D341Med (cell line): ENCODE measurements at regions not wholly inside any gene's neighbourhood (a gene's known extent, or its start where the extent isn't known, plus 50 kb on each side); places are given as distances from the start of the nearest gene placed in this dataset.
"Not testable (repeated sequence)": the region's sequence is repeated elsewhere in the genome, so short reads cannot be mapped to it uniquely, and the experiment has no call there.

Source experiments
- DNase-seq: peaks from one replicate; pipeline ENCODE4 v3.0.0; 2012; ENCODE audit warnings: low spot score

- DNase-seq: no peak
Observed at GRCh38 chr20:48381353-48382120, 446.3 kb downstream of the PREX1 start.

- no peak for DNase-seq
Observed at GRCh38 chr20:48380661-48381060, 447.1 kb downstream of the PREX1 start.

DNA sequence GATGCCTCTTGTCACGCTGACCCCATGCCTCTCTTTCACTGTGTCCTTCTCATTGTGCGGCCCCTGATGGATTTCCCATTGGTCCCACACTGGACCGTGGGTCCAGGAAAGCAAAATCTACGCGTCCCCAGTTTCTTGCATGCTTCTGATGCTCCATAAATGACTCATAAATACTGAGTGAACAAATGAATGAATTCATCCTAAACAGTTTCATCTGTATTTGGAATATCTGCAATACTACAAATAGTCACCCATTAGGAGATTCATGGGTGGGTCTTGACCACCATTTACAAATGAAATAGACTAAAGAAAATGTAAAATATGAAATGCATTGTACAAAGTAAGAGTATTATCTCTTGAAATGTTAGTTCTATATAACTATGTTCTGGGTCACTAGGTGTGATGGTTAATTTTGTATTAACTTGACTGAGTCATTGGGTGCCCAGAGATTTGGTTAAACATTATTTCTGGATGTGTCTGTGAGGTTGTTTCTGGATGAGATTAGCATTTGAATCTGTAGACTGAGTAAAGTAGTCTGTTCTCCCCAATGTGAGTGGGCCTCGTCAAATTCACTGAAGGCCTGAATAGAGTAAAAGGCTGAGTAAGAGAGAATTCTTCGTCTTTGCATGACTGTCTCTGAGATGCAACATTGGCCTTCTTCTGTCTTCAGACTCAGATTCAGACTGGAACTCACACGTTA lies 448.7 kb downstream of the PREX1 start:
- no peak for DNase-seq

DNA sequence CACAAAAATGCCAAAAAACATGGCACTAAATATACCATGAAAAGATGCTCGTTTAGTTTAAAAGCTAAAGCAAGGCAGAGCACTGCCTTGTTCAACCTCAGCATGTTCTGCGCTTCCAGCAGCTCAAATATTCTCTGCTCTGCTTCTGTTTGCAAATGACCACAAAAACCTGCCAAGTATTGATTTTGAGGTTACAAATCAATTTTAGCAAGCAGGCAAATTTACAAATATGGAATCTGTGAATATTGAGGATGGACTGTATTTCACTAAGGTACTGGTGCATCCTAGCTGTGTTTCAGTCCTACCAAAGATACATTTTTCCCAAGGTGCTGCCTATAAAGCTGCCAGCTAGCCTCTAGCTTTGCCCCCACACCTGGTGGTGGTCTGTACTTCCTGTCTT lies 449.9 kb downstream of the PREX1 start:
- no peak for DNase-seq

DNA sequence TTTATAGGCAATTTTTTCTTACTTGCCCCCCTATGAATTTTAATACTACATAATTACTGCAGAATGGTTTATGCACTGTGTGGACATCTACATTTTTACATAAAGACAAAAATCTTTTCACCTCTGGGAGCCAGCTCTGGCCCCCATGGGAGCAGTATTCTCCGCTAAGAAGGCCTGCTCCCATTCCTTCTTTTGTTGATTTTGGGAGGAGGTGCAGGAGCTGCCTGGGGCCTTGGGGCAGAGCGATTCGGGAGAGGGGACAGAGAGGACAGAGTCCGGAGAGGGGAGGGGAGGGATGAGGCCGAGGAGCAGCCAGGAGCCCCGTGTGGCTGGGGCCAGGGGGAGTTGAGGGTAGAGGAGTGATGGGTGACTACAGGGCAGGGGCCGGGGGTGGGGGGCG lies 452.0 kb downstream of the PREX1 start:
- no peak for DNase-seq

GRCh38 chr20:48374991-48375595 lies 452.7 kb downstream of the PREX1 start:
- DNase-seq: no peak

GRCh38 chr20:48374031-48374907 lies 453.5 kb downstream of the PREX1 start:
- peak; percentile 46 for DNase-seq

- DNase-seq: no peak
Observed at GRCh38 chr20:48373555-48373934, 454.3 kb downstream of the PREX1 start.

DNA sequence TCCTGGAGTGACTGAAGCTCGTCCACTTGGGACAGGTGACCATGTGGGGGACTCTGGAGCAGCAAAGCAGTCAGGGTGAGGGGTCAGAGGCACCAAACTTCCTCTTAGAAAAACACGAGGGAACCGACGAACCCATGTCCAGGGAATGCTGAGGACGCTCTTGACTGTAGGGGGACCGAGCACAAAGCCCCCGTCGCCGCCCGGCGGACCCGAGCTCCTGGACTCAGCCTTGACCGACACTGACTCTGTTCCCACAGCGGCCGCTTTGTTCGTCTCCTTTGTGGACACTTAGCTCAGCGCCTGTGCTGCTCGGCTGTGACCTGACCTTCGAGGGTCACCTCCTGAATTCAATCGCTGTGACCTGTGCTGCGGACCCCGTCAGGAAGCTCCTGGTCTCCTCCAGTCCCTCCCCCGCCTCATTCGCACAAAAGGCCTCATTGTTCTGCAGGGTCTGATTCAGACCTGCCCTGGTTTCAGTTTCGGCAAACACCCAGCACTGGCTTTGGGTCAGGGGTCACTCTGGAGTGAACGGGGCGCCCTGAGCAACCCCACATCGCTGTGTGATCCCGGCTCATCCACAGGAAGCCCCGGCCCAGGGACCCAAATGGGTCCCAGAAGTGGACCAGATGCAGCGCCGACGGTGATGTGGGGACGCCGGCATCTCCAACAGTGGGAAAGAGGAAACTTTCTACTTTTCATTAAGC lies 454.8 kb downstream of the PREX1 start:
- not testable (repeated sequence) for DNase-seq

DNA sequence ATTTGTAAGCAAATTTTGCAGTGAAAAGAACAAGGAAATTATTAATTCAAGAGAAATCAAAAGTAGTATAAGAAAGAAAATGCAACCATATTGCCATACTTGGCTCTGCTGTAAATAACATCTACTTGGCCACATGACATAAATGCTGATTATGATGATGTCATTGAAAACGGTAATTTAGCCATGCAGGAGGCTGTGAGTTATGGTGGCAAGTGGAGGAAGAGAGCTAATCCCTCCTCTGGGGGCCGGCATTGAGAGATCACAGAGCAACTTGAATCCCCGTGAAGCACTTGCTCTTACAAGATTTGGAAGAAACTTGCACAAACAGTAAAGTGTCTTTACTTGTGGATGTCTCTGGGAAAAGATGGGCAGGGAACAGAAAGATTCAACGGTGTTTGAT lies 456.6 kb downstream of the PREX1 start:
- DNase-seq: no peak

GRCh38 chr20:48368580-48369021 lies 459.2 kb downstream of the PREX1 start:
- DNase-seq: not testable (repeated sequence)

DNA sequence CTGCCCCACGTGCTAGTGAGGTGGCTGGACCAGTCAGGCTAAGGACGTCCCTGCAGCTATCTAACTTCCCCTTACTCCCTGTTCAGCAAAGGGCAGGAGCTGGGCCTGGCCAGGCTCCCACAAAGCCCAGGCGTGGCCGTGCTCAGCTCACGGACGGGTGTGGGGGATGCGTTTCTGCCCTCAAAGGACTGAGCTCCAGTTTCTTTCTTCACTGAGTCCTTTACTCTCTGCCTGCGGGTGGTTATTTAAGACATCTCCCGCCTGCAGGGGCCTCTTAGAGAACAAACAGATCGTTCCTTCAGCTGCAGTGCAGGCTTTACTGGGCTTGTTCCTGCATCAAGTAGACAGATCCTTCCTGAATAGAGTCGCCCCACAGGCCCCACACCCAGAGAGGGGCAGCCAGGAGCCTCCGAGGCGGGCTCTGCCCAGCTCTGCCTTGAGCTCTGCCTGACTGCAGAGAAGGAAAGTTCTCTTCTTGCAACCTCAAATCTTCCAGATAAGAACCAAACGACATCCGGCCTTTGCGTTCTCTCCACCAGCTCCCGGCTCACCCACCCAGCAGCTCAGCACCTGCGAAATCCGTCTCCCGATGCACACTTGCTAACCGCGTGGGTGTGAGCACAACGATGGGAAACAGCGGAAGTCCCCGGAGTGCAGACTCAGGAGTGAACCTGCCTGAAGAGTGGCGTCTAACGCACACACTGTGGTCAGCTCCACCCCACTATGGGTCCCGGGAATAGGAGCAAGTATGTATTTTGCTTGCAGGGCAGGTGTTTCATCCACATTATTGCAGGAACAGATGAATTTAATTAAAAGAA lies 460.0 kb downstream of the PREX1 start:
- not testable (repeated sequence) for DNase-seq

- no peak for DNase-seq
Observed at GRCh38 chr20:48366230-48366629, 461.6 kb downstream of the PREX1 start.

DNA sequence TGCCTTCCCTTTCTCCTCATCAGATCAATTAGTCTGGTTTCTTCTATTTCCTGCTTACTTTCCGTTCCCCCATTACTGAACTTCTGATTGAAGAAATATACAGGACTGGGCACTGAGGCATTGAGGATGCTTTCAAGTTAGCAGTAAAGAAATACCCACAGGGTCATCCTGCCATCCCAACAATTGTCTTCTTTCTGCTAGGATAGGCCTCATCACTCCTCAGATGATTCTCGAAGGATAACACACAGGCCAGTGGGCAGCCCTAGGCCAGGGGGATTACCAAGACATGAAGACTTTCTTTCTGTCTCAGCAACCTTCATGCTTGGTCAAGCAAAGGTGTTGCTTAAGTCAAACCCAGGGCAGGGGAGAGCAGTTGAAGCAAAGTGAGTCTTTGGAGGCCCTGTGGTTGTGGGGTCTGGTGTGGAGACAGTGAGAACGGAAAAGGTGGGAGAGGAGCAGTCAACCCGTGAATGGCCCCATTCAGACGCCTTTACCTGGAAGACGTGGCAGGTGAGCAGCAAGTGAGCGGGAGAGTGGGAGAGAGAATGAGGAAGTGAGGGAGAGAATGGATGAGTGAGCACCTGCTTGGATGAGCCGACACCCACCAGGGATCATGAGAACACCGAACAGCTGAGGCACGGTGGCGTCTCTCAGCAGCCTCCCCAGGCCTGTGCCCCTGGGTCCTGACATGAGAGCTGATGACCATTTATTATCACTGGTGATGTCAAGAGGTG lies 462.9 kb downstream of the PREX1 start:
- no peak for DNase-seq

DNA sequence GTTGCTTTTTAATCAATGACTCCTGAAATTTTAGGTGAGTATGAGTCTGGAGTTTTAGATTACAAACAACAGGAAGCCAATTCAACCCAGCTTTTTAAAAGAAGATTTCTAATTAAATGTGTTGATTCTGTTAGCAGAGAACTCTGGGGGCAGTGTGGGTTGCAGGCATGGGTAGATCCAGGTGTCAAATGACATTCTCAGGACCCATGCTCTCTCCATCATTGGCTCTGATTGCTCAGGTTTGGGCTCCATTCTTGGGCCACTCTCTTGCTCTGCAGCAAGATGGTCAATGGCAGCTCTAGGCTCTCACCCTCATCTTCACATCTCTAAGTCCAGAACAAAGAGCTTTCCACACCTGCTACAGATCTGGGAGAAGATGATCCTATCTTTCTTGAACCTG lies 463.7 kb downstream of the PREX1 start:
- DNase-seq: no peak

DNA sequence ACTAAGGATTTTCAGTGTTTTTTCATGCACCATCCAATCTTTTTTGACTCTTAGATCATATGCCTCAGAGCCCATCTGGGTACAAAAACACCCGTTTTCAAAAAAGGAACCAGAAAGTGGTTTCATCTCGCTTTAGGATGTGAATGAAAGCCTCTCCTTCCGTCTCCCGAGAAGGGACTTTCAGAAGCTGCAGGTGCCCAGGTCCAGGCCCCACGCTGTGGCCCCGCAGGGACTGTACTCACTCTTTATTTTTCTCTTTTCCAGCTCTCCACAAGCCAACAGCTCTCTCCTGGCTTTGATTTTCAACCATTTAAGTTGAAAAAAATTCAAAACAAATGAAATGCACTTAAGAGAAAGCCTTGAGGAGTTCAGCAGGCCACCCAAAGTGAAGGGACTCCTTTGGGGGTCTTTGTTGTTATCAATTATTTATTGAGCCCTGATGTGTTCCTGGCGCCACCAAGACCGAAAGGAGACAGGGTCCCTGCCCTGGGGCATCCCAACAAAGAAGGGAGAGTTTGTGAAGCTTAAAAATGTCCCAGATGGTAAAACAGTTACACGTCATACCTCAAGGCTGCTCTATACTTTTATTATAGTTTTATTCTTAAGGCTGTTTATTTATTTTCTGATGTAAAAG lies 467.3 kb downstream of the PREX1 start:
- no peak for DNase-seq

DNA sequence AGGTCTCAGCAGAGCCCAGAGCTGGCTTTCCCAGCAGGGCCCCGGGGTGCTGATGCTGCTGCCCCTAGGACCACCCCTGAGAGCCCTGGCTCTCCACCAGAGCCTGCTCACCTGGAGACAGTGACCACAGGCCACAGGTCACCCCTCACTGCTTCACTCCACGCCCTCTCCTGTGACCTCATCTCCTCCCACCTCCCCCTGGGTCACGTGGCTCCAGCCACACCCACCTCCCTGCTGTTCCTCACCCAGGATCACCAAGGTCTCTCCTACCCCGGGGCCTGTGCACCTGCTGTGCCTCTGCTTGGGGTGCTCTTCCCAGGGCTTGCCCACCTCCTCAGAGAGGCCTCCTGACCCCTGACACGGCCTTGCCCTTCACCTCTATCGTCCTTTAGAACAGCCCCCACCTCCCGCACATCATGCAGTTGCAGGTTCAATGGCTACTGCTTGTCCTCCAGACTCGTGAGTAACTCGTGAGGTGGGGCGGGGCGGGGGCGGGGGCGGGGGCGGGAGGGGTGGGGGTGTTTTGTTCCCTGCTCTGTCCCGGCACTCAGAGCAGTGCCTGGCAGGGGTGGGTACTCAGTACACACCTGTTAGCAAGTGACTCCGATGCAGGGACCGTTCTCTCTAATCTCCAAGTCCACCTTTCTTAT lies 468.0 kb downstream of the PREX1 start:
- no peak for DNase-seq

DNA sequence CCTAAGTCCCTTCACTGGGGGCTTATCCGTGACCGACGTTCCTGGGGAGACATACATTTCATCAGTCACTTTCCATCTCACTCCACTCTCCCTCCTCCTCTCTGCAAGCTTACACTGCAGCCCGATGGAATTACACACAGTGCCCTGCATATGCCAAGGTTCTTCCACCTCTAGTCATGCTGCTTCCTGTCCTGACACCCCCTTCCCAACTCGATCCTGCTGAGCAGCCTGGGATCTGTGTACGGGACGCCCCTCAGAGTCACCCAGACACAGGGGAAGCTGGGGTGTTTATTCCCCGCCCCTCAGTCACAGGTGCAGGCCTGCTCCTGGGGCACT lies 468.8 kb downstream of the PREX1 start:
- DNase-seq: not testable (repeated sequence)
